HUDEP-2 (cell line): ENCODE measurements at regions not wholly inside any gene's neighbourhood (a gene's known extent, or its start where the extent isn't known, plus 50 kb on each side); places are given as distances from the start of the nearest gene placed in this dataset.
"Not testable (repeated sequence)": the region's sequence is repeated elsewhere in the genome, so short reads cannot be mapped to it uniquely, and the experiment has no call there.

ENCODE experiments used
- DNase-seq, 76 experiments: peaks; one replicate each; lab custom pipeline; 2025; ENCODE audit not compliant: unreplicated experiment in 76 of 76; lab: John Stamatoyannopoulos, UW

DNA sequence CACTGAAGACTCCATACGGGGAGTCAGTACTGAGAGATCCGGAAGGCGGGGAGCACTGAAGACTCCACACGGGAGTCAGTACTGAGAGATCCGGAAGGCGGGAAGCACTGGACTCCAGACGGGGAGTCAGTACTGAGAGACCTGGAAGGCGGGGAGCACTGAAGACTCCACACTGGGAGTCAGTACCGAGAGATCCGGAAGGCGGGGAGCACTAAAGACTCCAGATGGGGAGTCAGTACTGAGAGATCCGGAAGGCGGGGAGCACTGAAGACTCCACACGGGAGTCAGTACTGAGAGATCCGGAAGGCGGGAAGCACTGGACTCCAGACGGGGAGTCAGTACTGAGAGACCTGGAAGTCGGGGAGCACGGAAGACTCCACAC is 77.2 kb downstream of the DLL1 start:
- DNase-seq, result not testable (repeated sequence)

DNA sequence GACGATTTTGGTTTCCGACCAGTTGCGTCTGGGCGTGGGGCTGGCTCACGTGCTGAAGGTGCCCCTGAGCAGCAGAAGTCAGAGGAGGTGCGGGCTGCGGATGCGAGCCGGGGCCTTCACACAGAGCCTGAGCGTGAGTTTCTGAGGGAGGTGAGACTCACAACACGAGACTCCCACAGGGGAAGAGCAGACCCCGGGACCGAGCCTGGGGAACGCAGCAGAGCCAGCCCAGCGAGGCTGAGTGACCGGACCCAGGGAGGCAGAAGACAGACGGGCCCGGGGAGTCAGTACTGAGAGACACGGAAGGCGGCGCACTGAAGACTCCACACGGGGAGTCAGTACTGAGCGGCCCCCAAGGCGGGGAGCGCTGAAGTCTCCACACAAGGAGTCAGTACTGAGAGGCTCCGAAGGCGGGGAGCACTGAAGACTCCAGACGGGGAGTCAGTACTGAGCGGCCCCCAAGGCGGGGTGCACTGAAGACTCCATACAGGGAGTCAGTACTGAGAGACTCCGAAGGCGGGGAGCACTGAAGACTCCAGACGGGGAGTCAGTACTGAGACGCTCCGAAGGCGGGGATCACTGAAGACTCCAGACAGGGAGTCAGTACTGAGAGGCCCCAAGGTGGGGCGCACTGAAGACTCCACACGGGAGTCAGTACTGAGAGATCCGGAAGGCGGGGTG is 77.8 kb downstream of the DLL1 start:
- DNase-seq, result no peak

DNA sequence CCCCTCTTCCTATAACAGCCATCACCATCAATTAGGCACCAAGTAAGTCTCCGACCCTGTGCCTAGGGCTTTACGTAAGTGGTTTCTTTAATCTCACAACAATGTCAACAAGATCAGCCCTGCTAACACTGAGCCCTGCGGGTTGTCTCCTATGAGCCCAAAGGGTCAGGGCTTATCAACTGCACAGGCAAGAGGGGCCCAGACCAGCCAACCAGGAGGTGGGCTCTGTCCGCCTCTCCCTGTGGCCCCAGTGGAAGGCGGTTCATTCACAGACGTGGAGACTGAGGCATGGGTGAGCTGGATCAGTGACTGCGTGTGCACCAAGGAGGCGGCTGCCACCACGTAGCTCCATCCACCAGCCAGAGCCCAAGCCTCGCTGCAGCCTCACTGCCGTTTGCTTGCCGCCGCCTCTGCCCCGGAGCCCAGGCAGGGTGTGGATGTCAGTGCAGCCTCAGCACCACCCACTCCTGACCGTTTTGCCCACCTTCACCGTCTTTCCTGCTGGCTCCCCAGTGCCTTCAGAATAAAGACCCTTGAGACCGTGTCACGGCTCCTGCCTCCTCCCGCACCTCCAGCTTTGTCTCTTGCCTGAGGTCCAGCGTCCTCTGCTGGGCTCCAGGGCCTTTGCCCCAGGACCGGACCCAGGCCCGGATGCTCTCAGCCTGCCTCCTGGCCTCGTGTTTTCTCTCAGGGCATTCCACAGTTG is 78.7 kb downstream of the DLL1 start:
- no peak for DNase-seq

DNA sequence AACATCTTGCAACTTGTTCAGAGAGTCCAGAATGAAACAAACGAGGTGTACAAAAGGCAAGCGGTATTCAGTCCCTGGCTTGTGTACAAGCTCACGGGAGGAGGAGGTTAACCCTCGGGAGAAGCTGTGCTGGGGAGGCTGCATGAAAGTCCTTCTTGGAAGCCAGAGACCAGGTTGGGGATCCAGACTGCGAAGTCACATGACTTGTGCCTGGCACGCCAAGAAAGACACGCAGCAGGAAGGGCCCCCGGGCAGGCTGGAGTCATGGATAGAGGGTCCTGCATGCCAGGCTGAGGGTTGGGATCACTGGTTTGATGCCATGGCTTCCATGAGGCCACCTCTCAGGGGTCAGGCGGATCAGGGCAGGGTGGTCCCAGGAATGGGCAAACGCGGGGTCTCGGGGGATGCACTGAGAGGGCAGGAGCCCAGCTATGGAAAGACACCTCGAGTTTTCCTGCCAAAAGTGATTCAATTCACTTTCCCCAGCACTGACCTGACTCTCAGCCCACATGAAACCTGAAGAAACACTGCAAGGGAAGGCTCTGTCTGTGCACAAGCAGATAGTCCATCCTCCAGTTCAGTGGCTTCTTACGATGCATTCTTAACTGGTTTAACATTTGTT is 79.4 kb downstream of the DLL1 start:
- no peak for DNase-seq

DNA sequence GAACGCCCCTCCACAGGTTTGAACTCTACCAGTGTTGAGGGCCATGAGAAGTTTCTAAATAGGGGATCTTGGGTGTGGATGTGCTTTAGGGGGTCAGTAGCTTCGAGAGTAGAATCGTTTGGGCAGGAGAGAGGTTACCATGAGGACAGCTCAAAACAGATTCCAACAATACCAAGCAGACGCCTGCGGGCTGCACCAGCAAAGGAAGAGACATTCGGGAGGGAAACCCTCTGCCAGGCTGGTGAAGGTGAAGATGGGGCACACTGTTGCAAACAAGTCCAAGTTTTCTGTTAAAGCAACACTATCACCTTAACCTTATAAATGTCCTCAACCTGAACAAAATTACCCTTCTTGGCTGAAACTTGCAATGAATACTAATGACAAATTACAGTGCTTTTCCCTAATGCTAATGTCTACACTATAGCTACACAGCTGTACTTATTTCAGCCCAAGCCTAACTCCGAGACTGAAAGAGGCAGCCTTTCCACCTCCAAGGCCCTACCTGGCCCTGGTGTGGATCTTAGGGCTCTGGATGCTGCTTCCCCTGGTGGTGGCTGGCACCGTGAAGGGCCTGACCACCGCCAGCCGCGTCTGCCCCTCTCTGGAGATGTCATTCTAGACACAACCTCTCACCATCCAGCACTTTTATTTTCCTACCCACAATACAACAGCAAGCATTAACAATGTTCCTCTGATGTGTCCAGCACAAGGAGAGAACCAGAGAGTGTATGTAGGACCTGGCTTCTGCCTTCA is 80.1 kb downstream of the DLL1 start:
- DNase-seq, result no peak

DNA sequence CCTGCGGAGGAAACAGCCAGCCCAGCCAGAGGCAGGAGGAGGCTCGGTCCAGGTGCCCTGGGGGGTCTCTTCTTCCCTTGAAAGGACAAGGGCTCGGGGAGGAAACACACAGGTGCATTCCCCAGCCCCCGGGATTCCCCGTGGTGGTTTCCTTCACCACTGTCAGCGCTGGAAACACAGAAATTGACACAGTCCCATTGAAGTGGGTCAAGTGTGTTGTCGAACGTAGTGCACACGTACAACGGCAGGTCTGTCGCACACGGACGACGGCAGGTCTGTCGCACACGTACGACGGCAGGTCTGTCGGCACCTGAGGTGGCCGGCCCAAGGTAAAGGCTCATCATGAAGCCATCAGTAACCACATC is 80.9 kb downstream of the DLL1 start:
- no peak for DNase-seq

DNA sequence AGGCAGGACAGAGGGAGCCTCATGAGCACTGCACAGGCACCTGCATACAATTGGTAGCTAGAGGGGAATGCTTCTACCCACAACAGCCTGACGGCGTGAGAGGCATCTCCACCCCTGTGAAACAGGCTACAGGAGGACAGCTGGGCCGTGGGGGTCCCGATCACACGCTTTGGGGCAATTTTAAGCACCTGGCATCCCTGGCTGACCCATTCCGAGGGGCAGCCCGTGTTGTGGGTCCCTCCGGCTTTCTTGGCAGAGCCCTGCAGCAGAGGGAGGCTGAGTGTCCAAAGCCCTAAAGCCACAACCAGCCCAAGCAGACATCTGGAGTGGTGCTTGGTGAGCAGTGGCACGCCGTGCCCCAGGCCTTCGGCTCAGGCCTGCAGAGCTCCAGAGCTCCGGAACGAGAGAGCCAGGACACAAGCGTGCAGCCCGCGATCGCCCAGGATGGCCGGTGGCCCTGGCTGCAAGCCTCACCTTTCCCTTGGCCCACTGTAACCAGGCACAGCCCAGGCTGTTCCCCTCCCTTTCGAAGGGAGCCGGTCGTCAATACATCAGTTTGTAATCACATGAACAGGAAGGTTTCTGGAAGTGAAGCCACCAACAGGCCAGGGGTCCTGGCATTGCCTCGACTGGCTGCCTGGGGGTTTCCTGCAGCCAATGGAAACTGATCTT is 81.4 kb downstream of the DLL1 start:
- no peak for DNase-seq

DNA sequence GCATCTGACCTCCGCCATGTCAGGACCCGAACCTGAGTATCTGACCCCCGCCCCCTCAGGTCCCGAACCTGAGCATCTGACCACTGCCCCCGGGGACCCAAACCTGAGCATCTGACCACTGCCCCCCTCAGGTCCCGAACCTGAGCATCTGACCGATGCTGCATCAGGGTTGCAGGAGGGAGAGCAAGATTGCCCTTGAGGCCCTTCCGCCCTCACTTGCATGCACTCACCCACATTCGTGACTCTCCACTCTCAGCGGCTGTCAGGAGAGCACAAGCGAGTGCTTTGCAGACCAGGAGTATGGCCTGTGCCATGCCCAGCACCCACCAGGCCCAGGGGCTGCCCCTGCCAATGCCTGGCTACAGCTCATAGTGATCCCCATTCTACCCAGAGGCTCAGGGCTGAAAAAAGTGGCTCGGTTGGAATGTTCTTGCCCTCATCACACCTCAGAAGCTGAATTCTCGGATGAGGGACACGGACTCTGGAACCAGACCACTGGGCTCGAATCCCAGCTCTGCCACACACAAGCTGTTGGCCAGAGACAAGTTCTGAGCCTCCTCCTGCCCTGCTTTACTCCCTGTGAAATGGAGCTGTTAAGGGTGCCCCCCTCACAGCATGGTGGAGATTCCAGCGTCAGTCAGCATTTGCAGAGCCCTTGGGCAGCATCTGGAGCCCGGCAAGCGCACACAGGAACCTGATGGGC is 82.1 kb downstream of the DLL1 start:
- no peak for DNase-seq

DNA sequence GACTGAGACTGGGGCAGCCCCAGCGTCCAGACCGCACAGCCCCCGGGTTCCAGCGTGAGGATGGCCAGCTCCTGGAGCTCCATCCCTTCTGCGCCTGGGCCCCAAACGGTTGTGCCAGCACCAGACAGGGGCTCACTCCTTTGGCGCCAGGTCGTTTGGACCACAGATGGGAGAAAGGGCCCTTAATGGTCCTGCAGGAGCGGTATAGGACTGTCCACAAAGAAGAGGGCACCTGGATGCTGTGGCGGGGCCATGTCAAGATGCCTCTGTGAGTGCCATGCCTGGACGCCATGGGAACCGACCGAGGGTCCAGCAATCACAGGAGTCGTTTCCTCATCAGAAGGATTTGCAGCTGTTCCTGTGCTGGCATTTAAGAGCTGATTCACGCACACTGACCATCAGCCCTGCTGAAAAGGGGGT is 82.7 kb downstream of the DLL1 start:
- no peak for DNase-seq

DNA sequence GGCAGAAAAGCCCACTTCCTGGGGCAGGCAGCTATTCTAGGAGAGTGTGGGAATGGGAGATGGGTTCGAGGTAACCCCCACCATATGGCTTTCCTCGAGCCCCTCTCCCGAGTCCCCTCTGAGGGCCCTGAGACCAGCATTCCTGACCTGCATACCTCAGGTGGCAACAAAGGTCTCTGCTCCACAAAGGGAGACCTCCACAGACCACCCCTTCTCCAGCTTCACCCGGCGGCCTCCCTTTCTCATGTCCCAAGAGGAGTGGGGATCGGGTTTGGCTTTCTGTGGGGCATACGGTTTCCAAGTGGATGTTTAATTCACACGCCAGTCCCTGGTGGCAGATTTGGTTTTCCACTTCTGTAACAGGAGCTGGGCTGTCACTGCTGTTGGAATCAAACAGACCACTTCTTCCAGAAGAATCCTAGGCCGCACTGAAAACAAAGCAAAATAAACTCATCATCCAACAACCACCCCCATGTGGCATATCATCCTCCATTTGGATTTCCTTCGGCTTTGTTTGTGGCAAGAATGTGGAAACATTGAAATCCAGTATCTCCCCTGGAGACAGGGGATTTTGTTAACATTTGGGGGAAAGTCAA is 83.2 kb downstream of the DLL1 start:
- DNase-seq, result no peak

DNA sequence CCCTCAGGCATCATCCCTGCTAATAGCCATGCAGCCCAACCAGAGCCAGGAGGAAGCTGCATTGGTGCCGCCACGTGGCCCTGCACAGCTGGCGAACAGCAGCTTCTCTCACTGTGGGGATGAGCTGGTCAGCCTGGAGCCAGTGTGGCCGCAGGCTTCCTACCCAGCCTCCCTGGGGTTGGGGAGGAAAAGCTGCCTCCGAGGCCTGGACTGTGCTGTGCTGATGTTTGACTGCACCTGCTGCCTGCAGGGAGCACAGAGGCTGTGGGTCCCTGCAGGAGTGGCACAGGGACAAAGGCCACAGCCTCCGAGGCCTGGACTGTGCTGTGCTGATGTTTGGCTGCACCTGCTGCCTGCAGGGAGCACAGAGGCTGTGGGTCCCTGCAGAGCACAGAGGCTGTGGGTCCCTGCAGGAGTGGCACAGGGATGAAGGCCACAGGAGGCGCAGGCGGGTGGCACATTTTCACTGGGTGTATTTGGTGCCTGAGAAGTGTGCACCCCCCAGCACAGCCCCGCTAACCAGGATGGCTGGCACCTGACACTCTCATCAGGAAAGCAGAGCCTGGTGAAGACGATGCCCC is 83.9 kb downstream of the DLL1 start:
- DNase-seq, result no peak

DNA sequence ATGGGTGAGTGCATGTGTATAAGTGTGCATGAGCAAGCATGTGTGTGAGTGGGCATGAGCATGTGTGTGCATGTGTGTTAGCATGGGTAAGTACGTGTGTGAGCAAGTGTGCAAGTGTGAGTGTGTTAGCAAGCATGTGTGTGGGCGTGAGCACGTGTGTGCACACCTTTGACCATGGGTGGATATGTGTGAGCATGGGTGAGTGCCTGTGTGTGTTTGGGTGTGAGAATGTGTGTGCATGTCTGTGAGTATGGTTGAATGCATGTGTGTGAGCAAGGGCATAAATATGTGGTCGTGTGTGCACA is 84.6 kb downstream of the DLL1 start:
- no peak for DNase-seq

DNA sequence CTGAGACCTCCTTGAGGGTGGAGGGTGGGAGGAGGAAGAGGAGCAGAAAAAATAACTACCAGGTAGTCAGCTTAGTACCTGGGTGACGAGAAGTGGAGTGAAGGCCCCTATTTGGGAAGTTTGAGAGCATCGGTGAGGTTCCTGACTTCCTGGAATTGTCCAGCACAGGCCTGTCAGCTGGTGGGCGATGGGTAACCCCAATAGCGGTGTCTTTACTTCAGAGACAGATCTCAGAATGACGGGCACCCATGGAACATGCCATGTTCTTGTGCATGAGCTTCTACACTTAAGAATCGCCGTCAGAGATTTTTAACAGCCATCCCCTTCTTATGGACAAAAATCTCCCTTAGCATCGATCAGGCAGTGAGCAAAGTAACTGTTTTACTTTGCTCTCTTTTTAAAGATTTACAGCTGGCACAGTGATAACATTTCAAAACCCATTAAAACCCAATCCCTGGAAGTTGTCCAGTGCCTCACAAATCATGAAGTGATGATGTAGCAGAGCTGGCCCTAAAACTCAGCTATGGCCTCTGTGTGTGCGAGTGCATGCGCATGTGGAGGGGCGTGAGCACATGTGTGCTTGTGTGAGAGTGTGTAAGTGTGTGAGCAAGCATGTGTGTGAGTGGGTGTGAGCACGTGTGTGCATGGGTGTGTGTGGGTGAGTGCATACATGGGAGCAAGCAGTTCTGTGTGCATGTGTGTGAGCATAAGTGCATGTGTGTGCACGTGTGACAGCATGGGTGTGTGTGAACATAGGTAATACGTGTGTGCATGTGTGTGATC is 85.2 kb downstream of the DLL1 start:
- no peak for DNase-seq

DNA sequence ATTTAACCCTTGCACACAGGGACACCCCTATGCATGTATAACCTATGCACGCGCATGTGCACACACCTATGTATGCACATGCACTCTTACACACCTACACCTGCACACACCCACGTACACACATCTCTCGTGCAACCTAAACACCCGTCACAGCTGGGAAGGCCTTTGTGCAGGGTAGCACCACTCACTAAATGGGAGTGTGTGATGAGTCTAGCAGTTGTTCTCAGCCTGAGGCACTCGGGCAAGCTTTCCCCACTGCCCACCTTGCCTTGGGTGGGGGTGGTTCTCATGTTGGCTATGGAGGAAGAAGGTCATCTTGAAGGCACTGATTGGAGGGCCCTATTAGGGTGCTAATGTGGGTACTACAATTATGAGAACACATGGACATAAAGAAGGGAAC is 85.8 kb downstream of the DLL1 start:
- no peak for DNase-seq

DNA sequence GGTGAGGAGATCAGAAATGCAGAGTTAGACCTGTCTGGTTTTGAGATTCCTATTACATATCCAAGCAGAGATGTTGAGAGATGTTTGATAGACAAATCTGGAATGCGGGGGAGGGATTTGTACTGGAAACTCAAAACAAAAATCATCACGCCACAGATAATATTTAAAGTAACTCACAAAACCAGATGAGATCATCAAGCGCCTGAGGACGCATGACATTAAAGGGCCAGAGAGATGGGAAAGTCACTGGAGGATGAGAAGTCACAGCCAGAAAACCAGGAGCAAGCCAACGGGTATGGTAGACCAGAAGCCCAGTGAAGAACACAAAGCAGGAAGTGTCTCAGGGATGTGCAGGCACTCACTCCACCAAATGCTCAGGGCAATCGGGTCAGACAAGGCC is 87.7 kb downstream of the DLL1 start:
- no peak for DNase-seq

DNA sequence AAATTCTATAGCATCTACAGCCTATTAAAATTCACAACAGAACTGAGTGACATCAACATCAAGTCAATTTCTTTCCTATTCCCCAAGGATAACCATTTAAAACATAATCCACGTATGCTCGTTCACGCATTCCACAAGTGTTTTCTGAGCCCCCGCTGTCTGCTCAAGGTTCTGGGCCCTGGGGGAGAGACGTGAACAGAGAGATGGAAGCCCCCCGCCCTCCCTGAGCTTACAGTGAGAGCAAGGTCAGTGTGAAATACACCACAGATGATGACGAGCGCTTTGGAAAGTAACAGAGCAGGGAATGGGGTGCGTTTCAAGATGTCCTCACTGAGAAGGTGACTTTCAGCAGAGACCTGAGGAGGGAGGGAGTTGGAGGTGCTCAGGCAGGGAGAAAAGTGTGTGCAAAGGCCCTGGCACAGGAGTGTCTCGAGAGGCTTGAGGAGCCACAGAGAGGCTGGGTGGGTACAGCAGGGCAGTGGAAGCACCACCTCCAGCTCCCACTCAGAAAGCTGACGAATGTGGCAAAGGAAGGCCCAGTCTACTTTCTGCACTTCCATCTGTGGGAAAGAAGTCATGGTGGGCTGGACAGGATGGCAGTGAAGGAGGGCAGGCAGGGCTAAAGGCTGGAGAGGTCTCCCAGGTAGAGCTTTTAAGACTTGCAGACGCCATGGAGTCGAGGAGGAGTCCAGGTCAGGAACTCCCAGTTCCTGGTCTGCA is 88.3 kb downstream of the DLL1 start:
- no peak for DNase-seq

DNA sequence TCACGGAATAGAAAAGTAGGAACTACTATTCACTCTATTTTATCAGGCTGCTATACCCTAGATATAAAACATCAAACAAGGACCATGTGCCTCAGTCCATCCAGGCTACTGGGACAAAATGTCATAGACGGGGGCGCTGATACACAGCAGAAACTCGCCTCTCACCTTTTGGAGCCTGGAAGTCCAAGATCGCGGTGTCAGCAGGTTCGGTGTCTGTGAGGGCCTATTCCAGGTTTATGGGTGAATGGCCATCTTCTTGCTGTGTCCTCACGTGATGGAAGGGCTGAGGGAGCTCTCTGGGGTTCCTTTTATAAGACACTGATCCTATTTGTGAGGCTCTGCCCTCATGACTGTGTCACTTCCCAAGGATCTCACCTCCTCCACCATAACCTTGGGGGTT is 89.5 kb downstream of the DLL1 start:
- DNase-seq, result no peak

DNA sequence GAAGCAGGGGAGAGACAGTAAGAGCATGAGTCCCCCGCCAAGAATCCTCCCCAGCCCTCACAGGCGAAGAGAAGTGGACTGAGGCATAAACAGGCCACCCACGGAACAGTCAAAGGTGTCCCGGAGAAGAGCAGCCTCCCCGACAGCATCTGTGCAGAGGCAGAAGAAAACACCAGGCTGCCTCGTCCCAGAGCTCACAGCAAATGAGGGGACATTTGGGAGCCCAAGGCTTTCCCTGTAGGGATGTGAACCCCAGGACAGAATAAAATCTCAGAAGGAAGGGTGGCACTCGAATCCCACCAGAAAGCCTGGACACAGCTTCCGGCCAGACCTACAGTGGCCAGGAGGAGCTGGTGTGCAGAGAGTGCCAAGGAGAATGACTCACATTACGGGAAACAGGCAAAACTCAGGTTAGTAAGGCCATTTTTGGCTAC is 90.4 kb downstream of the DLL1 start:
- no peak for DNase-seq
